Stomach (tissue), 4 donors: ENCODE measurements at regions not wholly inside any gene's neighbourhood (a gene's known extent, or its start where the extent isn't known, plus 50 kb on each side); places are given as distances from the start of the nearest gene placed in this dataset.

Source experiments
- POLR2A ChIP-seq, 4 donors: fragments of 450-650 bp; IDR thresholded peaks; one replicate each; pipeline ENCODE4 v1.6.1; 2016; ENCODE audit warnings: antibody characterized with exemption in 4 of 4, control low read depth in 2 of 4, mild to moderate bottlenecking in 1 of 4, moderate library complexity in 1 of 4
- POLR2AphosphoS5 ChIP-seq, 3 donors: sonication (generic); formaldehyde crosslinking; IDR thresholded peaks; one replicate each; pipeline ENCODE4 v1.6.1; 2016; ENCODE audit warnings: antibody characterized with exemption in 3 of 3
- TF ChIP-seq, protein P1 (sequence below), 7 experiments: fragments of 450-650 bp in 4 of 7; fragments of 200-600 bp in 3 of 7; sonication (generic) in 3 of 7; IDR thresholded peaks; one replicate each; pipeline ENCODE4 v1.5.1; 2016 to 2019; ENCODE audit warnings: antibody characterized with exemption in 7 of 7, control low read depth in 2 of 7, mild to moderate bottlenecking in 1 of 7

- TF ChIP-seq, protein P1, sequence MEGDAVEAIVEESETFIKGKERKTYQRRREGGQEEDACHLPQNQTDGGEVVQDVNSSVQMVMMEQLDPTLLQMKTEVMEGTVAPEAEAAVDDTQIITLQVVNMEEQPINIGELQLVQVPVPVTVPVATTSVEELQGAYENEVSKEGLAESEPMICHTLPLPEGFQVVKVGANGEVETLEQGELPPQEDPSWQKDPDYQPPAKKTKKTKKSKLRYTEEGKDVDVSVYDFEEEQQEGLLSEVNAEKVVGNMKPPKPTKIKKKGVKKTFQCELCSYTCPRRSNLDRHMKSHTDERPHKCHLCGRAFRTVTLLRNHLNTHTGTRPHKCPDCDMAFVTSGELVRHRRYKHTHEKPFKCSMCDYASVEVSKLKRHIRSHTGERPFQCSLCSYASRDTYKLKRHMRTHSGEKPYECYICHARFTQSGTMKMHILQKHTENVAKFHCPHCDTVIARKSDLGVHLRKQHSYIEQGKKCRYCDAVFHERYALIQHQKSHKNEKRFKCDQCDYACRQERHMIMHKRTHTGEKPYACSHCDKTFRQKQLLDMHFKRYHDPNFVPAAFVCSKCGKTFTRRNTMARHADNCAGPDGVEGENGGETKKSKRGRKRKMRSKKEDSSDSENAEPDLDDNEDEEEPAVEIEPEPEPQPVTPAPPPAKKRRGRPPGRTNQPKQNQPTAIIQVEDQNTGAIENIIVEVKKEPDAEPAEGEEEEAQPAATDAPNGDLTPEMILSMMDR (IDR thresholded peaks at IDR 0.05): no peak
- no peak for TF ChIP-seq POLR2AphosphoS5 (IDR thresholded peaks at IDR 0.05)
- TF ChIP-seq POLR2A (IDR thresholded peaks at IDR 0.05): no peak
Measured at GRCh38 chr10:130927157-130927556, 384.4 kb downstream of the TCERG1L start.
